H1 (cell line): ENCODE measurements at regions not wholly inside any gene's neighbourhood (a gene's known extent, or its start where the extent isn't known, plus 50 kb on each side); places are given as distances from the start of the nearest gene placed in this dataset.

Source experiments
- ATF2 ChIP-seq: IDR thresholded peaks from 2 replicates; pipeline ENCODE4 v1.6.1; 2012; ENCODE audit warnings: low read length, inconsistent platforms
- CHD7 ChIP-seq: fragments of 300-600 bp; sonication (generic); IDR thresholded peaks from 2 replicates; pipeline ENCODE4 v1.7.1; 2012; ENCODE audit warnings: low read length, moderate library complexity, mild to moderate bottlenecking, inconsistent platforms; ENCODE audit not compliant: insufficient replicate concordance
- EP300 ChIP-seq, 2 experiments: IDR thresholded peaks; 1 replicate in 1 of 2; 2 replicates in 1 of 2; pipeline ENCODE4 v1.6.1; 2011 to 2012; ENCODE audit warnings: low read depth in 2 of 2, low read length in 2 of 2, mild to moderate bottlenecking in 2 of 2, borderline replicate concordance in 1 of 2, inconsistent platforms in 1 of 2, moderate library complexity in 1 of 2
- GTF2F1 ChIP-seq: IDR thresholded peaks from 2 replicates; pipeline ENCODE4 v1.6.1; 2012; ENCODE audit warnings: low read depth, low read length, improper control_type of control experiment, borderline replicate concordance
- HDAC2 ChIP-seq, 2 experiments: fragments of 300-600 bp in 1 of 2; sonication (generic) in 1 of 2; IDR thresholded peaks; 2 replicates each; pipeline ENCODE4 v1.6.1; 2011 to 2012; ENCODE audit warnings: low read depth in 2 of 2, low read length in 2 of 2, mild to moderate bottlenecking in 2 of 2, moderate library complexity in 2 of 2, borderline replicate concordance in 1 of 2, inconsistent platforms in 1 of 2
- TF ChIP-seq, protein P1 (sequence below): IDR thresholded peaks from 2 replicates; pipeline ENCODE4 v1.6.1; 2012; ENCODE audit warnings: inconsistent platforms

DNA sequence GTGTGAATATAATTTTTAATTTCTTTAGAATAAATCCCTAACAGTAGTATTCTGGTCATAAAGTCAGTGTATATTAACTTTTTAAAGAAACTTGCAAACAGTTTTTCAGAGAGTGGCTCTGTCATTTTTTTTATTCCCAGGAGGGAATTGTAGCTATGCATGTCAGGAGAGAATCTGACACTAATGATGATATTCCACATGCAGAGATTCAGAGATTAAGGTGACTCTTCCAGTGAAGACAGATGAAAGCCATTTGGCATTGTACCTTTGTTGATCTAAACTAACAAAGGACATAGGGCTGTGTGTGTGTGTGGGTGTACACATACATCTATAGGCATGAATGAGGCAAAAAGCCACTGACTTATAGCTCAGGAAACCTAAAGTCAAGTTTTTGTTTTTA, 99.9 kb downstream of the TNFSF13B start (continued):
- TF ChIP-seq CHD7 (no peak), HDAC2 (IDR thresholded peaks at IDR 0.05; ENCODE audit: borderline replicate concordance in 1 of 2, low read depth in 2 of 2, low read length in 2 of 2) (no peak), EP300 (IDR thresholded peaks at IDR 0.05; ENCODE audit: borderline replicate concordance in 1 of 2, low read depth in 2 of 2, low read length in 2 of 2) (no peak), GTF2F1 (no peak), ATF2 (no peak)
- TF ChIP-seq, protein P1, sequence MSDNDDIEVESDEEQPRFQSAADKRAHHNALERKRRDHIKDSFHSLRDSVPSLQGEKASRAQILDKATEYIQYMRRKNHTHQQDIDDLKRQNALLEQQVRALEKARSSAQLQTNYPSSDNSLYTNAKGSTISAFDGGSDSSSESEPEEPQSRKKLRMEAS: no peak
